ENCODE measurements at regions not wholly inside any gene's neighbourhood (a gene's known extent, or its start where the extent isn't known, plus 50 kb on each side); places are given as distances from the start of the nearest gene placed in this dataset.

DNA sequence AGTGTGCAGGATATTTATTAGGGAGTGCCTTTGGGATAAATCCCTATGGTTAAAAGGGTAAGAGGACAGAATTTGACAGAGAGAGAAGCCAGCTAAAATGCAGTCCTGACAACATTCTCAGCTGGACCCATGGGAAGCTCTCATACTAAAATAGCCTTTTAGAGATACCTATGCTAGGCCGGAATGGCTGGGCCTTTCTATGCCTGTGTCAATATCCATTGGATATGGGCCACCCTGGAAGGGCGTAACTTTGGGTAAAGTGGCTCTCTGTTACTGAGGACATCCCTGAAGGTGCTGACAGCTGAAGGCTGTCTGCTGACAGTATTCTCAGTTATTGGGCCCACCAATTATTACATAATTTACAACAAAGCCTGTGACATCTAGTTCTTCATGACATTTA is 613.0 kb upstream of the B3GALT2 start:
- TF ChIP-seq FOXP2 (optimal IDR thresholded peaks at IDR 0.05; ENCODE audit: borderline replicate concordance, extremely low read depth, extremely low read length, insufficient read depth) (no peak), SIN3A (IDR thresholded peaks at IDR 0.05; ENCODE audit: borderline replicate concordance, insufficient read depth, low read length) (no peak), POLR2AphosphoS5 (IDR thresholded peaks at IDR 0.05; ENCODE audit: low read depth, low read length) (no peak), TAF1 (IDR thresholded peaks at IDR 0.05; ENCODE audit: borderline replicate concordance, insufficient read depth, low read length) (no peak)
- TF ChIP-seq, protein P1, sequence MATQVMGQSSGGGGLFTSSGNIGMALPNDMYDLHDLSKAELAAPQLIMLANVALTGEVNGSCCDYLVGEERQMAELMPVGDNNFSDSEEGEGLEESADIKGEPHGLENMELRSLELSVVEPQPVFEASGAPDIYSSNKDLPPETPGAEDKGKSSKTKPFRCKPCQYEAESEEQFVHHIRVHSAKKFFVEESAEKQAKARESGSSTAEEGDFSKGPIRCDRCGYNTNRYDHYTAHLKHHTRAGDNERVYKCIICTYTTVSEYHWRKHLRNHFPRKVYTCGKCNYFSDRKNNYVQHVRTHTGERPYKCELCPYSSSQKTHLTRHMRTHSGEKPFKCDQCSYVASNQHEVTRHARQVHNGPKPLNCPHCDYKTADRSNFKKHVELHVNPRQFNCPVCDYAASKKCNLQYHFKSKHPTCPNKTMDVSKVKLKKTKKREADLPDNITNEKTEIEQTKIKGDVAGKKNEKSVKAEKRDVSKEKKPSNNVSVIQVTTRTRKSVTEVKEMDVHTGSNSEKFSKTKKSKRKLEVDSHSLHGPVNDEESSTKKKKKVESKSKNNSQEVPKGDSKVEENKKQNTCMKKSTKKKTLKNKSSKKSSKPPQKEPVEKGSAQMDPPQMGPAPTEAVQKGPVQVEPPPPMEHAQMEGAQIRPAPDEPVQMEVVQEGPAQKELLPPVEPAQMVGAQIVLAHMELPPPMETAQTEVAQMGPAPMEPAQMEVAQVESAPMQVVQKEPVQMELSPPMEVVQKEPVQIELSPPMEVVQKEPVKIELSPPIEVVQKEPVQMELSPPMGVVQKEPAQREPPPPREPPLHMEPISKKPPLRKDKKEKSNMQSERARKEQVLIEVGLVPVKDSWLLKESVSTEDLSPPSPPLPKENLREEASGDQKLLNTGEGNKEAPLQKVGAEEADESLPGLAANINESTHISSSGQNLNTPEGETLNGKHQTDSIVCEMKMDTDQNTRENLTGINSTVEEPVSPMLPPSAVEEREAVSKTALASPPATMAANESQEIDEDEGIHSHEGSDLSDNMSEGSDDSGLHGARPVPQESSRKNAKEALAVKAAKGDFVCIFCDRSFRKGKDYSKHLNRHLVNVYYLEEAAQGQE (IDR thresholded peaks at IDR 0.05; ENCODE audit: insufficient read depth in 1 of 2, low read depth in 2 of 2, low read length in 2 of 2) = no peak

DNA sequence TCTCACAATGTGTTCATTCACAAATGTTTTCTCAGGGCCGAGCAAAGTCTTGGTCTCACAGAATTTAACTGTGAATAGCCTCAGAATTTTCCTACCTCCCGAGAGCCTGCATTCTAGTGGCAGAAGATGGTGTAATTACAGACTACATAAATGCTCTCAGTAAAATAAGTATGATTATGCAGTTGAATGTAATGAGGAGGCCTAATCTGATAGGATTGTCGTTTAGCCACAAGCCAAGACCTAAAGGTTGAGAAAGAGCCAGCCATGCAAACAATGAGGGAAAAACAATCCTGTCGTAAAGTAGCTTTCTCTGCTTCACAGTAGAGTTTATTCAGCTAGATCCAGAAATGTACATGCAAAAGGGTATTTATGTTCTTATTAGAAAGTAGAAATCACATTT is 607.8 kb upstream of the B3GALT2 start:
- TF ChIP-seq TAF1 (IDR thresholded peaks at IDR 0.05; ENCODE audit: borderline replicate concordance, insufficient read depth, low read length) (no peak), POLR2AphosphoS5 (IDR thresholded peaks at IDR 0.05; ENCODE audit: low read depth, low read length) (no peak), SIN3A (IDR thresholded peaks at IDR 0.05; ENCODE audit: borderline replicate concordance, insufficient read depth, low read length) (no peak), FOXP2 (optimal IDR thresholded peaks at IDR 0.05; ENCODE audit: borderline replicate concordance, extremely low read depth, extremely low read length, insufficient read depth) (no peak)
- TF ChIP-seq, protein P1 (IDR thresholded peaks at IDR 0.05; ENCODE audit: insufficient read depth in 1 of 2, low read depth in 2 of 2, low read length in 2 of 2) = no peak

DNA sequence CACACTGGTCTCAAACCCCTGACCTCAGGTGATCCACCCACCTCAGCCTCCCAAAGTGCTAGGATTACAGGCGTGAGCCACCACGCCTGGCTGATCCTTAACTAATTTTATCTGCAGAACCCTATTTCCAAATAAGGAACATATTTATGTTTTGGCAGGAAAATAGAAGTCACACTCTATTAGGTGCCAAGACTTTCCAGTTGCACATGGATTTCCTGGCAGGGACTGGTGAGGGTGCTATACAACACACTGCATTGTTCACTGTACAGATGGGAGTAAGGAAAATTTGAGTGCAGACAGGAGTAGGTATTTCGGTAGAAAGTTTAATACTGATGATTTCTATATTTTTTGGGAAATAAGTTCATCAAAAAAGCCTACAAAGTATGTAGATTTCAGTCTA is 605.3 kb upstream of the B3GALT2 start:
- TF ChIP-seq TAF1 (IDR thresholded peaks at IDR 0.05; ENCODE audit: borderline replicate concordance, insufficient read depth, low read length) = no peak
- no peak for TF ChIP-seq POLR2AphosphoS5 (IDR thresholded peaks at IDR 0.05; ENCODE audit: low read depth, low read length)
- no peak for TF ChIP-seq SIN3A (IDR thresholded peaks at IDR 0.05; ENCODE audit: borderline replicate concordance, insufficient read depth, low read length)
- TF ChIP-seq FOXP2 (optimal IDR thresholded peaks at IDR 0.05; ENCODE audit: borderline replicate concordance, extremely low read depth, extremely low read length, insufficient read depth) = no peak
- TF ChIP-seq, protein P1 (IDR thresholded peaks at IDR 0.05; ENCODE audit: insufficient read depth in 1 of 2, low read depth in 2 of 2, low read length in 2 of 2) = no peak

DNA sequence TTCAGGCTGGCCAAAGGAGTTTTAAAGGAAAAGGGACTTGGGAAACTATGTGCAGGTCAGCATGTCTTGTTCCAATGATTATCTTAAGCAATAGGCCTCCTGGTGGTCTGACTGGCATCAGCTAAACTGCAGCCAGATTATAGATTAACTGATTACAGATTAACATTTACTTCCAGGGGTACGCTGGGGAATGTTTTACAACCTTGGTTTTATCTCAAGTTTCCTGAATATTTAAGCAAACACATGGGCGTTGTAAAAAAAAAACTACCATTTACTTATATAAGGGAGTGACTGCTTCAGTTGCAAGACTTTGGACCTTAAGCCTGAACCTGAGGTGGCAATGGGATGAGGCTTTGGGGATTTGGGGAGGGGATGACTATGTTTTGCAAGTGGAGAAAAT is 600.6 kb upstream of the B3GALT2 start:
- TF ChIP-seq TAF1 (IDR thresholded peaks at IDR 0.05; ENCODE audit: borderline replicate concordance, insufficient read depth, low read length) (no peak), POLR2AphosphoS5 (IDR thresholded peaks at IDR 0.05; ENCODE audit: low read depth, low read length) (no peak)
- TF ChIP-seq, protein P1 (IDR thresholded peaks at IDR 0.05; ENCODE audit: insufficient read depth in 1 of 2, low read depth in 2 of 2, low read length in 2 of 2) = no peak

DNA sequence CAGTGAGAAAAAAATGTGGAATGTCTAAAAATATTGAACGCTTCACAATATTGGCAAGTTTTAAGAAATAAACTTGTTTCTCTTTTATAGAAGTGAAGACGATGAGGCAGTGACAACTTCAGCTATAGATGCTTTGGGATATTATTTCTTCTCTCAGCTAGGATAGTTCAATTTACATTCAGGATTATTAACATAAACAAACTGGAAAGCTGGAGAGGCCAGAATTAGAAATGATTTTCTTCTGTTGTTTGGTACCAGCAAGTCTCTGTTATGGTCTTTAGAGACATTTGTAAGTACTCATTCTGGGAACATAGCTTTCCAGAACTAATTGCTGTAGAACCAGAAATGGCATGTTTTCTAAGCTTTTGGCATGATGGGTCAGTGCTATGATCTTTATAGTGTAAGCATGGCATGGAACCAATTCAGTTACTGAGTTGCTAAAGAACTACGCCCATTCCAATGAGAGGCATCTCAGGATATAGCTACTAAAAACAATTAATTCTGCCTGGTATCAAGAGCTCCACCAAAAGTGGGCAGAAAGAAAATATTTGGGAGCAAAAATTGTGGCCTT is 599.5 kb upstream of the B3GALT2 start:
- TF ChIP-seq SIN3A (IDR thresholded peaks at IDR 0.05; ENCODE audit: borderline replicate concordance, insufficient read depth, low read length) (no peak), TAF1 (IDR thresholded peaks at IDR 0.05; ENCODE audit: borderline replicate concordance, insufficient read depth, low read length) (no peak), POLR2AphosphoS5 (IDR thresholded peaks at IDR 0.05; ENCODE audit: low read depth, low read length) (no peak), FOXP2 (optimal IDR thresholded peaks at IDR 0.05; ENCODE audit: borderline replicate concordance, extremely low read depth, extremely low read length, insufficient read depth) (no peak)
- TF ChIP-seq, protein P1 (IDR thresholded peaks at IDR 0.05; ENCODE audit: insufficient read depth in 1 of 2, low read depth in 2 of 2, low read length in 2 of 2) = no peak
